ENCODE measurements at regions not wholly inside any gene's neighbourhood (a gene's known extent, or its start where the extent isn't known, plus 50 kb on each side); places are given as distances from the start of the nearest gene placed in this dataset.

DNA sequence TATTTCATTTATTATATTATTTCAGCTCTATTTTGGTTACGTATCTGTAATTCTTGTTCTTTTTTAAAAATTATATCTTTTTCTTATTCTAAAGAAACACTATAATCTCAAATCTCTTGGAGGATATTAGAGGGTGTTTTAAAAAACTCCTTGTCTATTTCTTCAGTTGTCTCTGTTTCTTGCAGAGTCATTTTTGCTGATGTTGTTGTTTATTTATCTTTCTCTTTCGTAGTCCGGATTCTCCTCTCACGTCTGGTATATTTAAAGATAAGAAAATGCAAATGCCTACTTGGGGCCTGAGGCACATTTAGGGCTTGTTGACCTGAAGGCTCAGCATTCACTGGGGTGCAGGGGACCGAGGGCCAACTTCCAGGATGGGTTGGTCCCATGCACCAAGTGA is 181.2 kb upstream of the CTBP2 start:
- DNase-seq (ENCODE audit: low spot score), result no peak

DNA sequence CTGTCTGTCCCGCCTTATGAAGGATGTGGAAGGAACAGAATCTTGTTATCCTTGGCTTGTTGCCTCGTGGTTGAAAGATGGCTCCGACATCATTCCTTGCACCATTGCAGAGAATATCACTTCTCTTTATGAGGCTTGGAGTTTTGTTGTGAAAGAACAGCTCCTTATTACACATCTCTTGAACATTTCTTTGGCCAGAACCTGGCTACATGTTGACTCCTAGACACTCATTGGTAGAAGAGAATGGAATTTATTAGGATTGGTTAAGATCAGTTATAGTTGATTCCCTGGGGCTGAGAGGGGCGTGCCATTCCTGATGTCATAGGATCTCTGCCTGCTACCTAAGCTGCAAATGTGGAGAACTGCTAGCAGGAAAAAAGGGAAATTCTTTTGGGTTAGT is 180.5 kb upstream of the CTBP2 start:
- no peak for DNase-seq (ENCODE audit: low spot score)

- no peak for DNase-seq (ENCODE audit: low spot score)
Observed at GRCh38 chr10:125337510-125337909, 177.1 kb upstream of the CTBP2 start.

DNA sequence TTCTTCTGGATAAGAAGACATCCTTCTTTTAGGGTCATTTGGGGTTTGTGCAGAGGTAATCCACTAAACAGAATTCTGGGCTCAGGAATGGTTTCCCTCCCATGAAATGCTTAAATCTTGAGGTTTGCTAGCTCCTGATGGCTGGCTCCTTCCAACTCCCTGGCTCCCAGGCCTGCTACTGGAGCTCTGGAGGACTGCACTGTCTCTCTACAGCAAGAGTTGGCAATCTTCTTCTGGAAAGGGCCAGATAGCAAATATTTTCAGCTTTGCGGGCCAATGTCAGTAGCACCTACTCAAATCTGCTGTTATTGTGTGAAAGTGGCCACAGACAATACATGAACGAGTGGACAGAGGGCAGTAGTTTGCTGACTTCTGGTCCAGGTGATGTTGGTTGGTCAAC is 174.2 kb upstream of the CTBP2 start:
- DNase-seq (ENCODE audit: low spot score), result no peak

- DNase-seq (ENCODE audit: low spot score), result no peak
Observed at GRCh38 chr10:125333769-125334168, 173.4 kb upstream of the CTBP2 start.

DNA sequence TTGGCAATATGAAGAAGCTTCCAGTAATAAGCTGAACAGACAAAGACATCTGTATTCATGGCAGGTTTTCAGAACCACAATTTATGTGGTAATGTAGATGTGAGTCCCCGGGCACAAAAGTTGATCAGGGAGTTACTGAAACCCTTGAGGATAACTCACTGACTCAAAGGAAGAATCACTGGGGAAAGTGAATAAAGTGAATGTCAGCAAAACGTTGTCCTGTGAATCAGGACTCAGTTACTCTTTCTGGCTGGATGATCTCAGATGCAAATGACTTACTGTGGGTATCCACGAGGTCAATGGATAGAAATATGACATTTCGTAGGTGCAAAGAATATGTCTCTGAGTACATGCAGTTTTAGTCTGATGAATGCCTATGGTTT is 172.8 kb upstream of the CTBP2 start:
- no peak for DNase-seq (ENCODE audit: low spot score)

- DNase-seq (ENCODE audit: low spot score), result no peak
Observed at GRCh38 chr10:125332548-125333208, 172.3 kb upstream of the CTBP2 start.

GRCh38 chr10:125331056-125331455 is 170.7 kb upstream of the CTBP2 start:
- no peak for DNase-seq (ENCODE audit: low spot score)

- DNase-seq (ENCODE audit: low spot score), result no peak
Observed at GRCh38 chr10:125329056-125329455, 168.7 kb upstream of the CTBP2 start.

DNA sequence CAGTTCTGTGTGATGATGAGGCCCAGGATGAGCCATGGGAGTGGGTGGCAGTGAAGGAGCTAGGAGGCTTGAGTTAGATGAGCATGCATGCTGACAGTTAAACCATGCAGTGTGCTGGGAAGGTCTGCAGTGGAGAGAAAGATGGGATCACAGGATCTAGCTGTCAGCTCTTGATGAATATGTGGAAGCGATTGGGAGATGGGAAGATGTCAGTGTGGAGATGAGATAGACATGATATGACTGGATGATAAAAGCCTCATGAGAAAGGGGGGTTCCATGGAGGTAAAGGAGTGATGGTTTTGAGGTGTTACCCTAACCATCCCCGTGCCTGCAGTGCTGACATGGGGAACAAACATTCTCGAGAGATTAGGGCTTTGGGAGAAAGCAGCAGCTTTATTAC is 165.0 kb upstream of the CTBP2 start:
- no peak for DNase-seq (ENCODE audit: low spot score)

DNA sequence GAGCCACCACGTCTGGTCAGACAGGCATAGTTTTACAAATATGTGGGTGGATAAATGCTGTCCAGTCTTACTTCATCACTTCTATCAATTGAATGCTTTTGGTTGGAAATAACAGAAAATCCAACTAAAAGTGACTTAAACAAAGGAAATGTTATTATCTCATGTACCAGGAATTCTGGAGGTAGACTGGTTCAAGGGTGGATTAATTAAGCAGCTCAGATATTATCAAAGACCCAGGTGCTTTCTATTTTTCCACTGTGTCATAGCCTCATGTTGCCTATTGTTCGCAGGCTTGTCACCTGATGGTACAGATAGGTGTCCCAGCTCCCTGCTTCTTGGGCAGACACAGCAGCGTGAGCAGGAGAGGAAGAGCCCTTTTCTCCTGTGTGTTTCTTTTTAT is 156.1 kb upstream of the CTBP2 start:
- DNase-seq (ENCODE audit: low spot score), result no peak

- no peak for DNase-seq (ENCODE audit: low spot score)
Observed at GRCh38 chr10:125300937-125301336, 140.6 kb upstream of the CTBP2 start.

GRCh38 chr10:125299461-125299860 is 139.1 kb upstream of the CTBP2 start:
- DNase-seq (ENCODE audit: low spot score), result no peak

DNA sequence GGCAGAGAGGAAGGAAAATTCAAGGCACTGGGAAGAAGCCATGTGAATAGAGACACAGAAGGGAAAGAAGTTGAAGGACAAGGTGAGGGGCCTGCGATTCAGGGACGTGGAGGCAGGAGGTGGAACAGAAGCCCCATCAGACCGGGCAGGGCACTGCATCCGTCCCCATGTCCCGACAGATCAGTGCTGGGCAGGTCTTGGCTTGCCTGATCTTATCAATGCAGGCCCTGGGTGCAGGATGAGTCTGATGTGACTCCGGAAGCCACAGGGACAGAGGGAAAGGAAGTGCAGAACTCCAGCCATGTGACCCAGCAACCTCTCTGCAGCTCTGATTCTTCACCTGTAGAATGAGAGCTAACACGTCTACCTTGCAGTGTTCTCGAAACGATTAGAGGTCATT is 136.2 kb upstream of the CTBP2 start:
- DNase-seq (ENCODE audit: low spot score), result no peak

DNA sequence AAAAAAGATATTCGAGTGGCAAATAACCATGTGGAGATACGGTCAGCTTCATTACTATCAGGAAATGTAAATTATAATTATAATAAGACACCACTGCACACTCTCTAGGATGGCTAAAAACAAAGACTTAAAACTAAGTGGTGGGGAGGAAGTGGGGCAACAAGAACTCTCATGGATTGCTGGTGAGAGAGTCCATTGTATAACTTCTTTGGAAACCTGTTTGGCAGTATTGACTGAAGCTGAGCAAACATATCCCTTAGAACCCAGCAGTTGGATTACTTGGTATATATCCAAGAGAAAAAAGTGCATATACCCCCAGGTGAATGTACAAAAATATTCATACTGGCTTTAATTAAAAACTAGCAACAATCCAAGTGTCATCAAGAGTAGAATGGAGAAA is 133.7 kb upstream of the CTBP2 start:
- DNase-seq (ENCODE audit: low spot score), result no peak

DNA sequence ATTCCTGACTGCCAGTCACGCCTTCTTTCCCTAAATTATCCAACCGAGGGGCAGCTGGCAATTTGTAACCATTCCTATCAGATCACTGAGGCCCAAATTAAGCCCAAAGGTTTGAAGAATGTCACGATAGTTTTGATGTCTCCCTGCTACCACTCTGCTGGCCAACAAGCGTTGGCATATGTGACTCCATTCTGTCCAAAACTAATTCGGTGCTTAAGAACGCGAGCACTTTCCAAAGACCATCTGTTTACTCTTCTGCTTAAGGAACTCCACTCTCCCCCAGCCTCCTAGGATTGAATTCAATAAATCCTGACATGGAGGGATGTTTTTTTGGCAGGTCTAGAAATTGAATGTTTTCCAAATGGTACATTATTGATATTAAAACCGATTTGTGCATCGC is 131.5 kb upstream of the CTBP2 start:
- no peak for DNase-seq (ENCODE audit: low spot score)

- DNase-seq (ENCODE audit: low spot score), result no peak
Observed at GRCh38 chr10:125289461-125289860, 129.1 kb upstream of the CTBP2 start.

DNA sequence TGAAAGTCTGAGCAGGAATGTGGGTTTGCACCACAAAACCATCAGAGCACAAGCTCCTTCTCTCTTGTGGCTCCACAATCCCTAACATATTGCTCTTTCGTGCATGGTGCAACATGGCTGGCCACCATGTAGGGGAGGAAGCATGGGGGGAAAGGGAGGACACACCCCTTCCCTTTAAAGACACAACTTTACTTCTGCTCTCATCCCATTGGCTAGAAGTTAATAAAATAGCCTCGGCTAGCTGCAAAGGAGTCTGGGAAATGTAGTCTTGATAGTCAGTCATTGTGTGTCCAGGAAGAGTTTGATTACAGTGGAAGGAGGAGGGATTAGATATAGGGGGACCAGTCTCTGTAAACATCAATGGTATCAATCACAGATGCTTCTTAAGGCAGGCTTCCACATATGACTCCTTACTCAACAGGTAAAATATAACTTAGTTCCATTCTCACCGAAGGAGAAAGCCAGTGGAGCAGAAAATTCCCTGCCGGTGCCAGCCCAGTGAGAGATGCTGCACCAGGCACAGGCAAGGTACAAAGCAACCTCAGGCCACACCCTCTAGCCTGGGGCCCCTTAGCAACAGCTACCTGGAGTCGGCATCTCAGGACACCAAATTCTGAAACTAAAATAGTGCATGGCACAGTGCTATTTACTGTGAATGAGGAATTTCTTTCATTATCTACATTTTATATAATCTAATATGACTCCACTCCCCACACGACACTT is 124.7 kb upstream of the CTBP2 start:
- no peak for DNase-seq (ENCODE audit: low spot score)

DNA sequence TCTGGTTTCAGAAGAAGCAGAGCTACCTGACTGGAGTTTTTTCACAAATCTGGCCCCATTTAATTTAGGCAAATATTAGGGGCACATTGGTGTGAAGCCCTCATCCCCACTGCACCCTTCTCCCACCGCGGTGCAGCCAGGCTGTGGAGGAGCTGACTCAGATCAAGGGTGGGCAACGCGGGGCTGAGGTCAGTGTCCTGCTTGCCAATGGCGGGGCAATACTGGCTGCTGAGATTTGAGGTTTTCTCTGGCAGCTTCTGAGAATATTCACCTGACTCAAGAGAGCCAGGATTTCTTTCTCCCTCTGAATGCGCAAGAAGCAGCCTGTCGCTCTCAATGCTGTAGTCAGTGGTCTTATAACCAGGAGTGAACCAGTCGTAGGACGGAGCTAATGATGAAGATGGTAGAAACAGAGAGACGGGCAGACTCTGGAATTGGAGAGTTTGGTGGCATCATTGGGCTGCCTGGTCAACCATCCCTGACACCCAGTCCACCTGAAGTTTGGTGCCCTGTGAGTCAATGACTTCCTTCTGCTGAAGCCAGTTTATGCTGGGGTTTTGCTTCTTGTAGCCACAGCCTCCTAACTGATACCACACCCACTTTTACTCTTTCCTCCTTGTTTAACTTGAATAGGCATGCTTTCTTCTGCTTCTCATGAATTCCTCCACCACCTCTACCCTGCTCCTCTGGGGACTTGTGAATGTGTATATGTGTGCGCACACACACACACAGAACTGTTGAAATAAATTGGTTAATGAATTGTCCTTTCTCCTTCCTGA is 123.7 kb upstream of the CTBP2 start:
- DNase-seq (ENCODE audit: low spot score), result no peak

DNA sequence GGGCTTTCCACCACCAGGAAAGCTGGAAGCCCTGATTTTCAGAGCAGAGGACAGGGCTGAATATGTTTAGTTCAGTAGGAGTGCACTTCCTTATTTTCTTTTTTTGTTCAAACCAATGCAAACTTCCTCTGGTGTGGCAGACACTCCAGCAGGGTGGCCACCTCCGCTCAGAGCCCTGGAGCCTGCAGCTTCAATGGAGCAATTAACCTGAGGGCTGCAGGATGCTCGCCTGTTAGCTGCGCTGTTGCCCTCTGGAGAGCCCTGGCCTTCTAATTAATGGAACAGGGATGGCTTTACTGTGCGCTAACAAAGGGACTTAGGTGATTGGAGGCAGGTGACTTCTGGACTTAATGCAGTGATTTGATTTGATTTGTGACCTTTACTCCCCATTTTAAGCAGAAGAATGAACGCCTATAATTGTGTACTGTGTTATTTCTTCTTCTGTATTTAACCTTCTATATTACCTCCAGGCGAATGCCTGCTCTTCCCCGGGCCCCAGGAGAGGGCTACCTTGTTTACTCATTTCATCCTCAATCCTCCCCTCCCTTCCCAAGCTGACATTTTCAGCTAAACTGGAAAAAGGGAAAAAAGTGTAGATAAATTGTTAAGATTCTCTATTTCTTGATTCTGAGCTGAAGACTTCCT is 123.0 kb upstream of the CTBP2 start:
- DNase-seq (ENCODE audit: low spot score), result no peak

DNA sequence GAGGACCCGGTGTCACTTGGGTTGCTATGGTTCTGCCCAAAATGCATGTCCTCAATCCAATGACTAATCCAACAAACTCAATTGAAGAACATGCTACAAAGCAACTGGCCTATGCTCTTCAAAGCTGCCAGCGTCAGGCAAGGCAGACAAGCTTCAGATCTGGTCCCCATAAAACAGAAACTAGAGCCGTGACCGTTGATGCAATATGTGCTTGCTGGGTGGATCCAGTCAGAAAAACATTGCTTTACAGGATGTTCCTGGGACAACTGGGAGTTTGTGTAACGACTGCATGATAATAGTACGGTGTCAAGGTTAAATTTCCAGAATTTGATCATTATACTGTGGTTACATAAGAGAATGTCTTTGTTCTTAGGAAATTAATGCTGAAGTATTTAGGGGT is 120.7 kb upstream of the CTBP2 start:
- no peak for DNase-seq (ENCODE audit: low spot score)

GRCh38 chr10:125276133-125276532 is 115.8 kb upstream of the CTBP2 start:
- DNase-seq (ENCODE audit: low spot score), result no peak

- no peak for DNase-seq (ENCODE audit: low spot score)
Observed at GRCh38 chr10:125274961-125275360, 114.6 kb upstream of the CTBP2 start.
